Retinal pigment epithelial cell (primary cell): ENCODE measurements at regions not wholly inside any gene's neighbourhood (a gene's known extent, or its start where the extent isn't known, plus 50 kb on each side); places are given as distances from the start of the nearest gene placed in this dataset.

ENCODE experiments used
- DNase-seq: peaks from one replicate; pipeline ENCODE4 v3.0.0-alpha.2; 2010; ENCODE audit warnings: low read depth
- H3K4me3 ChIP-seq: 2 replicates; pipeline ENCODE4 v1.5.1; 2011; ENCODE audit warnings: mild to moderate bottlenecking, low read length, control low read depth, moderate library complexity
- TF ChIP-seq, protein P1 (sequence below): conservative IDR thresholded peaks from 2 replicates; pipeline ENCODE4 v1.5.1; 2011; ENCODE audit warnings: low read depth, low read length, control low read depth, inconsistent platforms

DNA sequence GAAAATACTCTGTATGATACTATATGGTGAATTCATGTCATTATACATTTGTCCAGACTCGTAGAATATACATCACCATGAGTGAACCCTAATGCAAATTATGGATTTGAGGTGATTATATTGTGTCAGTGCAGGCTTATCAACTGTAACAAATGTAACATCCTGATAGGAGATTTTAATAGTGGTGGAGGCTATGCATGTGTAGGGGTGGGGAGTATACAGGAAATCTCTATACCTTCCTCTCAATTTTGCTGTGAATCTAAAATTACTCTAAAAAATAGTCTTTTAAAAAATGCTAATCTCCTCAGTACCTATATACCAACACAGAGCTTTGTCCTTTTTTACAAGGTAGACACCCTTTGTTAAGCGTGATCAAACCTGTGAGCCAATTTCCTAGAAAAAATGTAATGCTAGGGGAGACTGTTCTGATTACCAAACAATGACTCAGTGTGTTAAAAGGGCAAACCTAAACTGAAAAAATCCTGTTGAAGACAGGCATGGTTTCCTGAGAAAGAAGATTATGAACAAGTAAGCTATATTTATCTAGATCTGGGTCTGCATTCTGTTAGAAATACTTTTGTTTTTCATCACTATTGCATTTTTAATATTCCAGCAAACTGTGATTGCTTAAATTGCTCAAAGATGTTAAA lies 170.9 kb downstream of the DUSP6 start:
- DNase-seq = peak; percentile 54
- H3K4me3 ChIP-seq = no peak overlapping the region
- TF ChIP-seq, protein P1, sequence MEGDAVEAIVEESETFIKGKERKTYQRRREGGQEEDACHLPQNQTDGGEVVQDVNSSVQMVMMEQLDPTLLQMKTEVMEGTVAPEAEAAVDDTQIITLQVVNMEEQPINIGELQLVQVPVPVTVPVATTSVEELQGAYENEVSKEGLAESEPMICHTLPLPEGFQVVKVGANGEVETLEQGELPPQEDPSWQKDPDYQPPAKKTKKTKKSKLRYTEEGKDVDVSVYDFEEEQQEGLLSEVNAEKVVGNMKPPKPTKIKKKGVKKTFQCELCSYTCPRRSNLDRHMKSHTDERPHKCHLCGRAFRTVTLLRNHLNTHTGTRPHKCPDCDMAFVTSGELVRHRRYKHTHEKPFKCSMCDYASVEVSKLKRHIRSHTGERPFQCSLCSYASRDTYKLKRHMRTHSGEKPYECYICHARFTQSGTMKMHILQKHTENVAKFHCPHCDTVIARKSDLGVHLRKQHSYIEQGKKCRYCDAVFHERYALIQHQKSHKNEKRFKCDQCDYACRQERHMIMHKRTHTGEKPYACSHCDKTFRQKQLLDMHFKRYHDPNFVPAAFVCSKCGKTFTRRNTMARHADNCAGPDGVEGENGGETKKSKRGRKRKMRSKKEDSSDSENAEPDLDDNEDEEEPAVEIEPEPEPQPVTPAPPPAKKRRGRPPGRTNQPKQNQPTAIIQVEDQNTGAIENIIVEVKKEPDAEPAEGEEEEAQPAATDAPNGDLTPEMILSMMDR = no peak

DNA sequence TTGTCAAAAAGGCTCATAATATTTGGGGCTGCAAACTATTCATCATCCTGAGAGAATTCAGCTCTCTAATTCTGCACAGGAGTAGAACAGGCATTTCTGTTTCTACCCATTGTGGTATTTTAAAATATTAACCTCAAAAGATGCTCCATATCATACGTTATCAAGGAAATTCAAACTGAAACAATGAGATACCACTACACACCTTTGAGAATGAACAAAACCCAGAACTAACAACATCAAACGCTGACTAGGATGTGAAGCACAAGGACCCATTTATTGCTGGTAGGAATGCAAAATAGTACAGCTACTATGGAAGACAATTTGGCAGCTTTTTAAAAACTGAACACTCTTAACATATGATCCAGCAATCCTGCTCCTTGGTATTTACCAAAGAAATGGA lies 171.8 kb downstream of the DUSP6 start:
- H3K4me3 ChIP-seq = no peak overlapping the region
- TF ChIP-seq, protein P1 = no peak
- no peak for DNase-seq

DNA sequence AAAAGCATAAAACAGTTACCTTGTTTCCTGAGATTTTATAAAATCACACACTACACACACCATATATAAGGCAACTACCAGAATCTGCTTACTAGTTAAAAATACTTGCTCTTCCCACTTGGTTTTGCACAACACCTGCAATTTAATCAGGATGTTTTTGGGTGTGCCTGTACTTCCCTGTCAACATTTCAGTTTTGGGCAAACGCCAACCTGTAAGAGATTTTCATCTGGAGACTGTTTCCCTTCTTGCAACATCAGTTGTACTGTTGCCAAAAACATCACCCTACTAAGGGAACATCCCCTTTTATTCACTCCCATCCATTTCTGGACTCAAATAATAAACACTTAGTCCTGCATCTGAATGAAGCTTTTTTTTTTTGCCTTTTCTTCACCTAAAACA lies 172.3 kb downstream of the DUSP6 start:
- TF ChIP-seq, protein P1 = no peak
- H3K4me3 ChIP-seq = no peak overlapping the region
- DNase-seq = peak; percentile 25

DNA sequence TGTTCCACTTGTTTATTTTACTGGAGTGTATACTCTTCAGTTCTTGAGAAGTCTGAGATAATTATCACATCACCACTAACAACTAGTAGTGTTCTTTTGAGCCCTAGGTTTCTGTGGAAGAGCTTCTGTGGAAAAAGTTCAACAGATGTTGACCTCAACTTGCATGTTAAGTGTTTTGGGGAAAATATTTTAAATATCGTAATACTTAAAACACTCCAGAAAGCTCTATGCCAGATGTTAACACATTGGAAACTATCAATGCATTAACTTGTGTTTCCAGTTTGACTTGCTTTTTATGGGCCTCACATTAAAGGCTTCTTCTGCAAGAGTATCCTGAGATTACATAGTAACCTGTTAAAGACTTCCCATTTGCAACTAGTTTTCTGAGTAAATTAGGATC lies 173.1 kb downstream of the DUSP6 start:
- H3K4me3 ChIP-seq = no peak overlapping the region
- no peak for DNase-seq
- TF ChIP-seq, protein P1 = no peak

DNA sequence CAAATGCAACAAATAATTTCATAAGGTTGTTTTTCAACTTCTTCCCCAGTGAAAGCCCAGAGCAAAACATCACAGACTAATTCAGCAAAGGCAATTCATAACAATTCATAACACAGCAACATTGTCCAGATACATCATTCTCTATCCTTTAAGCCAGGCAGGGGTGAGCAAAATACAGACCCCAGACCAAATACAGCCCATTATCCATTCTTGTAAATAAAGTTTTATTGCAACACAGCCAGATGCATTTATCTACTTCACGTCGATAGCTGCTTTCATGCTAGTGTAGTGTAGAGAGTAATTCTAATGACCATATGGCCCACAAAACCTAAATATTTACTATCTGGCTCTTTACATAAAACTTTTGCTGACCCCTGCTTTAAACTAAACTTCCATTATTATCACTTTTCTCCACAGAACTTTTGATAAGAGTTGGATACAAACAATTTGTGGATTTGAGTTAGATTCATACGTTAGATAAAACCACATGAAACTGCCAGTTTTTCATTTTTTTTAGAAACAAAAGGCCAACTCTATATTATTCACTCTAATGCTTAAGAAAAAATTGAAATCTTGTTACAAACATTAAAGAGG lies 174.4 kb downstream of the DUSP6 start:
- TF ChIP-seq, protein P1 = no peak
- DNase-seq = no peak
- H3K4me3 ChIP-seq = no peak overlapping the region

DNA sequence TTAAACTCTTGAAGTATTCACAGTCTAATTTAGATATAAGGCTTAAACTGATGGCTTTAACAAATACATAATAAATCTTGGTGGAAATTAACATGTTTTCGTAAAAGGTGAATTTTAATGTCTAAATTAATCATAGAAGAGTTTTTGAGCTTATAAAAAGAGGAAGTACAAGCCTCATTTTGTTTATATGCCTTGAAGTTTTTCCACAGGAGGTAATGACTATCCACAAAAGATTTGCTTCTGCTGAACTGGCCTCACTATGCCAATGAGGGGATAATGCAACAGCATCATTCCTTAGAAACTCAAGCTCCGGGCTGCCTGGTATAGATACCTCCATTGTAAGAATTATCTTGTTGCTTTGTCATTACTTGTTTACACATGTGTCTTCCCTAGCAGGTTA lies 175.6 kb downstream of the DUSP6 start:
- H3K4me3 ChIP-seq = no peak overlapping the region
- TF ChIP-seq, protein P1 = no peak
- no peak for DNase-seq

DNA sequence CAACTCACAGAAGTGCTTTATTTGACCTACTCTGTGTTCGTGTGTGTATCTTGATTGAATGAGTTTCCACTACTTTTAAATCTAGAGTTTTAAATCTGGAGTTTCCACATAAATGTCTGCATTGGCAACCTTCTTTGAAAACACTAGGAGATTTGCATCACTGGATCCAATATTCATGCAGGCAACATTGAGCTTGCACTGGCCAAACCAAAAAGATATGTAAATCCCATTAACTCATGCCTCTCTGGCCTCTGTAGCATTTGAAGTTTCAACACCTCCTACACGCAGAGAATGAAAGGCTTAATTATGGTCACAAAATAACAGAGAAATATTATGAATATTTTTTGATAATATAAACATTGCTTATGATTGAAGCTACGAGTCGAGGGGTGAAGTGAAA lies 178.6 kb downstream of the DUSP6 start:
- H3K4me3 ChIP-seq = no peak overlapping the region
- TF ChIP-seq, protein P1 = no peak
- peak; percentile 27 for DNase-seq
